ENCODE measurements at regions not wholly inside any gene's neighbourhood (a gene's known extent, or its start where the extent isn't known, plus 50 kb on each side); places are given as distances from the start of the nearest gene placed in this dataset.

- no peak for DNase-seq (ENCODE audit: low read depth in 2 of 3, low spot score in 2 of 3)
Observed at GRCh38 chr15:46300716-46301115, 665.9 kb downstream of the SQOR start.

DNA sequence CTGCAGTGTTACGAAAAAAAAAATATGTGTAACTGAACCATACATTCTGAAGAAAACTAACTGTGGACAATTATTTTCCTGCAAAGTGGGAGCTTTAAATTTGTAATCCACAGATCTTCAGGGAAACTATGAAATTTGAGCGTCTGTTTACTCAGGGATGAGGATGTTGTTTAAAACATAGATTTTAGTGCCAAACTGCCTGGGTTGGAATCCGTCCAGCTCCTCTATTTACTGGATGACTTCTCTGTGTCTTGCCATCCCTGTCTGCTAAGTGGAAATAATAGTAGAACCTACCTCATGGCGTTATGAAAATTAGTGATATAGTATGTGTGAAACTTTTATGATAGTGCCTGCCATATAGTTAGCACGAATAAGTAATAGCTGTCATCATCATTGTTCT lies 666.5 kb downstream of the SQOR start:
- DNase-seq (ENCODE audit: low read depth in 2 of 3, low spot score in 2 of 3) = no peak

DNA sequence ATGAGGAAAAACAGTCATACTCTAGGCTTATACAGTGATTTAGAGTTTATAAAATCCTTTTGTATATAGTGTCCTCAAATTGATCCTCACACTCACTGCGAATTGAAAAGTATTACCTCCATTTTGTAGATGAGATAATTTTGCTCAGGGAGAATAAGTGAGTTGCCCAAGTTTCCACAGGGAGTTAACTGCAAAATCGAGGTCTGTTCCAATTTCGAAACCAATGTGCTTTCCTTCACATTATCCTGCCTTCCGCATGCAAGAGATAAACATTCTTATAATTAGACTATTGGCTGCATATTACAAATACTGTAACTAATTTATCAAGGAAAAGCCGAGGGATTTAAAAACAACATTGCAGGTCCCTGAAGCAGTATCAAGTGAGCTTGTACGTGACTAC lies 667.0 kb downstream of the SQOR start:
- no peak for DNase-seq (ENCODE audit: low read depth in 2 of 3, low spot score in 2 of 3)

GRCh38 chr15:46304321-46304720 lies 669.5 kb downstream of the SQOR start:
- DNase-seq (ENCODE audit: low read depth in 2 of 3, low spot score in 2 of 3) = no peak

GRCh38 chr15:46307746-46308145 lies 672.9 kb downstream of the SQOR start:
- no peak for DNase-seq (ENCODE audit: low read depth in 2 of 3, low spot score in 2 of 3)

DNA sequence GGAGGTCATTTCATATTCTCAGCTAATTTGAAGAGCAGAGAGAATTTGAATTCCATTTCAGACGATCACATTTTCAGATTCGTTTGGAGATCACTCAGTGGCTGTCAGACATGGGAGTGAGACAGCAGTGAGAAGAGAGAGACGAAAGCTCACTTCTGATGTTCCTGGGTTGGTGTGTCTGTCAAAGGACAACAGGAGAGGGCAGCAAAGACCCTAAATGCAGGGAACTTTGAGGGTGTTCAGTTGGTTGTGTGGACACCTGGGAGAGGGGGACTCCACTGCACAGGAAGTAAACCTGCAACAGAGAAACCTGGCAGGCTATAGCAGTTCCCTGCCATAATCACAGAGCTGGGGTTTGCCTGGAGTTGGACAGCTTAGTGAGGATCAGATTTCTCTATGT lies 675.1 kb downstream of the SQOR start:
- no peak for DNase-seq (ENCODE audit: low read depth in 2 of 3, low spot score in 2 of 3)

- peak; percentile 14 to 25 (median 14) for DNase-seq (ENCODE audit: low read depth in 2 of 3, low spot score in 2 of 3)
Observed at GRCh38 chr15:46312133-46312740, 677.4 kb downstream of the SQOR start.

- no peak for DNase-seq (ENCODE audit: low read depth in 2 of 3, low spot score in 2 of 3)
Observed at GRCh38 chr15:46315434-46315833, 680.6 kb downstream of the SQOR start.

- no peak for DNase-seq (ENCODE audit: low read depth in 2 of 3, low spot score in 2 of 3)
Observed at GRCh38 chr15:46316024-46316423, 681.2 kb downstream of the SQOR start.

GRCh38 chr15:46317029-46317428 lies 682.2 kb downstream of the SQOR start:
- no peak for DNase-seq (ENCODE audit: low read depth in 2 of 3, low spot score in 2 of 3)

DNA sequence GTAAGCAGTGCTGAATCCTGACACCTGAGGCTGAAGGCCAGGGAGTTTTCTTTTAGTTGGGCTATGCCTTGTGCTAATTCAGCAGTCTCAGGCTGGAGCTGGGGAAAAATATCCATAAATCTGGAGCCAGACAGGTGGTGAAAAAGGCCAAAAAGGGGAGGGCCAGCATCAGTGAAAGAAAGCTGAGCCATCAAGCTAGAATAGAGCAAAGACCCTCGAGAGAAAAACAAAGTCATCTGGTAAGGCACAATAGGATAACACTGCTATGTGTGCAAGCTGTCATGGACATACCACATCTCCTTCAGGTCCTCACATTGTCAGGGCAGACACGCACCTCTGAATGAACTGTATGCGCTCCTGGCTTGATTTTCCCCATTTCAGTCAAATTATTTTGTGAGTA lies 687.9 kb downstream of the SQOR start:
- no peak for DNase-seq (ENCODE audit: low read depth in 2 of 3, low spot score in 2 of 3)

DNA sequence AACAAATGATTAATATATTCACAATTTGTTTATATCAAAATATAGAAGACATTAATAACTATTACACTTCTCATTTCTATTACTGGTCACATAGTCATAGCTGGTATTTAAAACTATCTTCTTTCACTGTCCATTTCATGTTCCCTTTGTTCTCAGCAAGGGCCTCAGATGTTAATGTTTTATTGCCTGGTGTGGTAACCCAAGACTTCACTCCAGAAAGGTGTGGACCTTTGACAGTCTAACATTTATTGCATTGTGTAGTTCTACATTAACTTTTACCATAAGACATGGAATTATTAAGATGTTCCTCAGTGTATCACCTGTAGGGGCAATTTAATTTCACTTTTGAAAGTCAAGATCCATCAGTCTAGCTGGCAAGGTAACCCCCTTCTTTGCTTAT lies 691.3 kb downstream of the SQOR start:
- DNase-seq (ENCODE audit: low read depth in 2 of 3, low spot score in 2 of 3) = no peak

DNA sequence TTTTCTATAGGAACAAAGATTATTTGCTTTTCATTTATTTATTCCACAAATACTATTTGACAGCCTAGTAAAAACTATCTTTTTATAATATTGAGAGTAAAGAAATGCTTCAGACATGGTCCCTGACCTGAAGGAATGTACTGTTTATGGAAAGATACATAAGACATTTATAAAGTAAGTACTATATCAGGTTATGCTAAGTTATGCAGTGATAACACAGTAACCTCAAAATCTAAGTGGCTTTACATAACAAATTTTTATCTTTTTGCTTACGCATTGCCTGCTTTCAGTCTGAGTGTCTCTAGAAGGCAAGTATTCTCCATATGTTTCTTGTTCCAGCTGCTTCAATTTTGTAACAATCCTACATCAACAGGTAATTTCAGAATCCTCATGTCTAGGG lies 694.0 kb downstream of the SQOR start:
- no peak for DNase-seq (ENCODE audit: low read depth in 2 of 3, low spot score in 2 of 3)

DNA sequence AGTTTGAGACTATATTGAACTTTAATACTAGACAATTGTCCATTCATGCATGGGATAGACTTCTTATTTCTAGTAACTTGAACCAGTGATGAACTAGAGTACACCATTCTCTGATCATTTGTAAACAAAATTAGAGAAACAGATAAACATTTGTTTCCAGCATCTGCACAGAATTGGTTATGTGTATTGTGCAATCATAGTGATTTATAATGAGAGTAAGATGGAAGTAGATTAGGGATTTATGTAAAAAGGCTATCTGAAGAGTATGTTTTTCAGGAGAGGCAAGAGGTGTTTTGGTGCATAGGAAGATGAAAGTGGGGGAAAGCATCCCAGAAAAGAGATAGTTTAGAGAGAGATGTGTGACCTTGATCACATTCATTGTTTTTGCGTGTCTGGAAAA lies 695.0 kb downstream of the SQOR start:
- no peak for DNase-seq (ENCODE audit: low read depth in 2 of 3, low spot score in 2 of 3)

DNA sequence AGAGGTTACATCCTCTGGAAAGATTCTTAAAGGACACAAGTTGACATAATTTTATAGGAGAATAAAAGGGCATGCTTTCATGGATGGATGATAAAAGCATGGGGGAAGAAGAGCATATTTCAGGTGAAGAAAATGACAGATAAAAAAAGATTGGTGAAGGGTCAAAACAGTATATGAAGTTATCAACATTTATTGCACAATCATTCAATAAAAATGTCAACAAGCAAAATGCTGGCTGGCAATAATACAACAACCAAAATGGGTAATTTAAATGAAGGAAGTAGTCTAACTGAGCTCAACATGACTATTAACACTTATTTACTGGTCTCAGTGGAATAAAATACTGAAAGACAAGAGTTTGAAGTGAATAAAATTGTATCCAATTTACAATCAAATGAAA lies 696.7 kb downstream of the SQOR start:
- DNase-seq (ENCODE audit: low read depth in 2 of 3, low spot score in 2 of 3) = no peak

- no peak for DNase-seq (ENCODE audit: low read depth in 2 of 3, low spot score in 2 of 3)
Observed at GRCh38 chr15:46343196-46343935, 708.5 kb downstream of the SQOR start.

GRCh38 chr15:46344115-46344724 lies 709.4 kb downstream of the SQOR start:
- DNase-seq (ENCODE audit: low read depth in 2 of 3, low spot score in 2 of 3) = no peak

- no peak for DNase-seq (ENCODE audit: low read depth in 2 of 3, low spot score in 2 of 3)
Observed at GRCh38 chr15:46344915-46345314, 710.1 kb downstream of the SQOR start.

GRCh38 chr15:46354443-46354842 lies 719.6 kb downstream of the SQOR start:
- DNase-seq (ENCODE audit: low read depth in 2 of 3, low spot score in 2 of 3) = no peak

- DNase-seq (ENCODE audit: low read depth in 2 of 3, low spot score in 2 of 3) = no peak
Observed at GRCh38 chr15:46365572-46365971, 730.7 kb downstream of the SQOR start.

DNA sequence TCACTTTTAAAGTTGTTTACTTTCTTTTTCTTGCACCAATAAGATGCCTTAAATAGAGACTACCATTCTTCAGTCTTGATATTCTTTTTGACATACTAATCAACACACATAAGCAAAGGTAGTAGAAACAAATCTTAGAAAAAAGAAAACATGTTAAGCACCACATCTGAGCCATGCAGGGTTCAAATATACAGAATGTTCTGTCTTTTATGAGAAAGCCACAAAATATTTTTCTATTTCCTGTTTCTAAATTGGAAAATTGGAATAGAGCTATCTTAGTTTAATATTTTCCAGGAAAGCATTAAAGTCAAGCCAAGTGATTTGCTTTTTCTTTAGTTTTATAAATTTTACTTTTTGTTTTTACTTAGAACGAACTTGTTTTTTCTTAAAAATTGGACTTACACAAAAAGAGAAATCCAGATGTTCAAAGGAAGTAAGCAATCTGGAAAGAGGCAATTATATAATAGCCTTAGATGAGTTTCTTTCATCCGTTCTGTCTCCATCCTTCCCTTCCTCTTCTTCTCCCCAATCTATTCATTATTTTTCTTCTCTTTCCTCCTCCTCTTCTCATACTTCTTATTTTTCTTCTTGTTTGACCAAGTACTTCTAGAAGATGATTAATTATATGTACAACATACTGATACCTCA lies 731.7 kb downstream of the SQOR start:
- no peak for DNase-seq (ENCODE audit: low read depth in 2 of 3, low spot score in 2 of 3)

DNA sequence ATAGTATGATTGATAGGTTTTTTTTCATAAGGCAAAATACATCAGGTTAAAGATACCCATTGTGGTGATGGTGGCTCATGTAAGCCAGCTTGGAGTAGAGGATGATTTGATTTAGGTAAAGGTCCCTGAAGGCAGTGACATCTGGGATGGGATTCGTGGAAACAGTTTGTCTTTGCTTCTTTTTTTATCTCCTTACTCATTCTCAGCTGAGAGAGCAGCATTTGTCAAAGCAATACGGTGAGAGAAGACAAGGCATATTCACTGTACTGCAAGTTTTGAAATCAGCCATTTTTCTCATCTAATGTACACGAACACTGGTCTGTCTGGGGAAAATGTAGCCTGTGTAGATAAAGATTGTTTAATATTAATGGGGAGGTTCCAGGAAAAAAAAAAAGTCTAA lies 749.1 kb downstream of the SQOR start:
- no peak for DNase-seq (ENCODE audit: low read depth in 2 of 3, low spot score in 2 of 3)
